ENCODE measurements at regions not wholly inside any gene's neighbourhood (a gene's known extent, or its start where the extent isn't known, plus 50 kb on each side); places are given as distances from the start of the nearest gene placed in this dataset.

DNA sequence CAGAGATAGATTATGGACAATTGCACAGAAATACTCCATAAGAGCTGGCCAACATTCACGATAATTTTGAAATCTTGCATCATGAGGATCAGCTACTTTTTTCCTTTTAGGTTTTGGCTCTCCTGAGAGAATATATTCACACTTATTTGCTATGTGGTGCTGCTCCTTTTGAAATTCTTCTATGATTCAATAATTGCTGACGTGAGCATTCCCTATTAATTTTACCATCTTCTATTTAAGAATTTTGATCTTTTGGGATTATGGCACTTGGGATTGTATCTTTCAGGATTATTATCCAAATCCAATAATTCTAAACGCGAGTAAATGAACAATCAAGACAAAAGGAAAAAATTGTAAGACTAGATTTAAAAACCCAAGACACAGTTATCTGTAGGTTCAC lies 358.8 kb downstream of the ELAVL2 start:
- no peak for DNase-seq

- DNase-seq: no peak
Observed at GRCh38 chr9:23477908-23478307, 348.1 kb downstream of the ELAVL2 start.

GRCh38 chr9:23483566-23483965 lies 342.5 kb downstream of the ELAVL2 start:
- no peak for DNase-seq

- peak; percentile 63 for DNase-seq
Observed at GRCh38 chr9:23492126-23493002, 333.7 kb downstream of the ELAVL2 start.

DNA sequence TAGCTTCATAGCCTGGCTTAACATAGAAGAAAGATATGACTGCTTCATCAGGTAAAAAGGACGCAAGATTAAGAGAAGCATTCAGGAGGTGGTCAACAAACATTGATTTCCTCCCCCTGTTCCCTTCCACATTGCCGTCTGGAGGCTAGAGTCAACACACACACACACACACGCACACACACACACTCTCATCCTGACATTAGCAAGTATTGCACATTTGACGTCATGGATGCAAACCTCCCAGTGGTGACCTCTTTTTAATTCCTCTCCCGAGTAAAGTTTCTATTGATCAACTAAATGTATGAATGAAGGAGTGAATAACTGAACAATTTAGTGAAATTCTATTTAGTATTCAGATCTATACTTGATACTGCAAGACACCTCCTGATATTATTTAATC lies 332.8 kb downstream of the ELAVL2 start:
- DNase-seq: no peak

- no peak for DNase-seq
Observed at GRCh38 chr9:23496489-23497136, 329.4 kb downstream of the ELAVL2 start.

- no peak for DNase-seq
Observed at GRCh38 chr9:23497137-23497504, 328.9 kb downstream of the ELAVL2 start.

- no peak for DNase-seq
Observed at GRCh38 chr9:23502004-23502403, 324.0 kb downstream of the ELAVL2 start.

- no peak for DNase-seq
Observed at GRCh38 chr9:23522952-23523351, 303.1 kb downstream of the ELAVL2 start.

- DNase-seq: no peak
Observed at GRCh38 chr9:23524607-23525155, 301.4 kb downstream of the ELAVL2 start.

DNA sequence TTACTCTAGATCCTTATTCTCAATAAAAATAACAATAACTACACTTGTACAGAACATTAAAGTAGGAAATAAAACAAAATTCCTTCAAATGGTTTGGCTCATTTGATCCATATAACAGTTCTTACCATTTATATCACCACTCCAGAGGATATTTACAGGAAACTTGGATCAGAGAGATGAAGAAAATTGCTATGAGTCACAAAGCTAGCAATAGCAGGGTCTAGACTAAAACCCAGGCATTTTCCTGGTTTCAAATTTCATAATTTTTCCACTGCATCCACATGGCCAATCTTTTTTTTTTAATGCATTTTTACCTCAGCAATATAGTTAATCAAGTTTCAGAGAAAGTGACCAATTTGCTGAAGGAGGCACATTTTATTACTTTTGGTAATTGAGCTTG lies 299.2 kb downstream of the ELAVL2 start:
- DNase-seq: no peak

- DNase-seq: no peak
Observed at GRCh38 chr9:23532282-23532681, 293.8 kb downstream of the ELAVL2 start.

DNA sequence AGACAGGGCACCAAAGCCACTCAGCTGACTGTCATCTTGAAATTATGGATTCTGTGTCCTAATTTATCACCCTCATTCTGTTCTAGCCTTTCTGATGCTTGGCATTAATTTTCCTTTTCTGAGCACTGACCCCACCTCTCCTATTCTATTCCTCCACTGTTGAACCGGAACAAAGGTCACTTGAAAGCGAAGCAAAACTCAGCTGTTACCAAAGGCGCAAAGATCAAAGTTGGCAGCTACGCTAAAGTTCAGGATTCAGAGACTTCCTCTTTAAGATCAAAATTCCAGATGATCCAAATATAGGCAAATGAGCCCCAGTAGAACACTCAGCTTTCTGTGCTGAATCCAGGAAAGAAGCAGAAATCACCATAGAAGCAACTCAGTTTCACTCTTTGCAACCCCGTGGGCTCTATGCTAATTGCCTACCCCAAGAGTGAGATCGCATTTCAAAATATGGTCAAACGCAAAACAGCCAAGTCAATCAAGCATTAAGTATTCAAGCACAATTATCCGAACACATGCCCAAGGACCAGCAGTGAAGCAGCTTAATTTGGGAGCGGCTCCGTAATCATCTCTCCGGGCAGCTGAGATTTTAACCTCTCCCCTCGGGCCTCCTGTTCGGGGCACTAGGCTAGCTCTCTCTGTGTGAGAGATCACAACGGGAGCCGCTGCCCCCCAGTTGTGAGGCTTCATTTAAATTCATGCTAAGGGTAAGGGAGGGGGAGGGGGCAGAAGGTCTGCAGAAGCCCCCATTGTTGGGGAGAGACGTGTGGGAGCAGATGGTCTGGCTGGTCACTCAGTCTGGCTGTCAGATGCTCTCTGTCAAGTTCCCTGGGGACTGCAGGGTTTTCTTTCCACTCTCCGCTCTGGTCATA lies 288.6 kb downstream of the ELAVL2 start:
- DNase-seq: no peak

GRCh38 chr9:23538067-23538402 lies 288.0 kb downstream of the ELAVL2 start:
- no peak for DNase-seq

- DNase-seq: no peak
Observed at GRCh38 chr9:23538461-23539003, 287.5 kb downstream of the ELAVL2 start.

DNA sequence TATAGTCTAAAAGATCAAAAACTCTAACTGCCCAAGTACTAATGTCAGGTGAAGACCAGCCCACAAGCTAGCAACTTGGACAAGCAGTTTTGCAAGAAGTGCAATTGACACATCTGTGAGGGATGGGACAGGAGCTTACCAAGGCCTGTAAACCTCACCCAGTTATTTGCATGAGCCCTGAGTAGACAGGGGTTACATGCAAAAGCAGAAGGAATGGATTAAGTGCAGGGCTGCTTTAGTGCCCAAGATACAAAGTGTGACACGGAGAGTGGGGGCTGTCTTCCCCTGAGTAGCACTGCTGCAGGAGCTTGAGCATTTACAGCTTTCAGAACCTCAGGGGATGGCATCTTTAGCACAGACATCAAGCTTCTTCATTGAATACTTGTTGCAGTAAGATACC lies 286.7 kb downstream of the ELAVL2 start:
- no peak for DNase-seq

GRCh38 chr9:23541976-23542375 lies 284.1 kb downstream of the ELAVL2 start:
- no peak for DNase-seq

GRCh38 chr9:23542438-23542837 lies 283.6 kb downstream of the ELAVL2 start:
- DNase-seq: no peak

DNA sequence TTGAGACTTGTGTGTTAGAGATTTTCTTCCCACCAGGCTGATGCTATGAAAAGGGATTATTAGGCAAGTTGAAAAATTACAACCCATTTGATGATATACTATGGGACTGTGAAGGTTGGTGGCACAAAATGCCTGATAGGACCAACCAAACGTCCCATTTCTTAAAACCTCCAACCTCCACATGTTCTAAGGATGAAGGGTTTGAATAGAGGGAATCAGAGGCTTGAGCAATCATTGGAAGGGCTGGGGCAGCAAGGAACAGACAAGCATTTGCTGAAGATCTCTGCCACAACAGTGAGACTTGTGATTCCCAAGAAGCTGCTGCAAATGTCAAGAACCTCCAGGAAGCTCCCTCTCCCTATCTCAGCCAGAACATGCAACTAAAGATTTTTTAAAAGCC lies 283.1 kb downstream of the ELAVL2 start:
- DNase-seq: no peak

DNA sequence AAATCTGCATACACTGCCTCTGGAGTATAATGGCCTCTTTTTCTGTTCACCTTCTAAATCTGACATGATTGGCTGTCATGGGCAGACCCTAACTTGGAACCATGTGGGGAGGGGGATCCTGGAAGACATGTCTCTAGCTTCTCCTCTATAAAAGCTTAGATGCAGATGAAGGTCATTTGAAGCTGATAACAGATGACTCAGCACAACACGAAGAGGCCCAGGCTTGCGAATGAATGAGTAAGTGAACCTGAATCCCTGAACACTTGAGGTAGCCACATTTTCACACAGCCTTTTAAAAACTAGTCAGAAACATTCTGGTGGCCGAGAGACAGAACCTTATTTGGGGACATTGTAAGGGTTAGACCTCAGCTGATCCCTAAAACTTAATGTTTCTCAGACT lies 282.6 kb downstream of the ELAVL2 start:
- DNase-seq: no peak

GRCh38 chr9:23545728-23546127 lies 280.3 kb downstream of the ELAVL2 start:
- DNase-seq: no peak

DNA sequence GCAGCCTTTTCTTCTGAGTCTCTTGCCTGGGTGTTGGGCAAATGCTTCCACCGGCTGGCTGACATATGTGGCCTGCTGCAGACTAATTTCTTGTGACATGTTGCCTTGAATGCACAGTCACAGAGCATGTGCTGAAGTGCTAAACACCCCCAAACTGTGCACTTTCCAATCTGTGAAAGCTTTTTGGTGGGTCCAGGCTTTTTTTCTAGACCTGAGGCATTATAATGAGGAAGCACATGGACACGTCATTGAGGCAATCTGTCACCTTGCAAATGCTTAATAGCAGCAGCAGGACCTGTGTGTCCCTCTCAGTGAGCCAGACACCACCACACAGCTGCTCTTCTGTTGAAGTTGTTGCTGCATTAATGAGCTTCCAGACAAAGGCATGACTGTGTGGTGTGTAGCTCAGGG lies 274.7 kb downstream of the ELAVL2 start:
- DNase-seq: peak; percentile 87
